Endothelial cell of umbilical vein (primary cell): ENCODE measurements at regions not wholly inside any gene's neighbourhood (a gene's known extent, or its start where the extent isn't known, plus 50 kb on each side); places are given as distances from the start of the nearest gene placed in this dataset.
A peak's percentile ranks its signal among the peaks of the same experiment; 100 is the strongest.
"Not testable (repeated sequence)": the region's sequence is repeated elsewhere in the genome, so short reads cannot be mapped to it uniquely, and the experiment has no call there.

Experiments
- BruUV-seq: library from RNA; stranded (reverse); fragments of 400-500 nt; replicated peaks from 2 replicates; lab custom pipeline; 2021; lab: Mats Ljungman, UMichigan
- CTCF ChIA-PET: fragments of 300-600, 350-600 bp; sonication (Branson Sonifier 250); formaldehyde crosslinking; loops from one replicate; lab custom pipeline; 2021; ENCODE audit warnings: antibody characterized with exemption, inconsistent platforms; lab: Charles Lee
- POLR2A ChIA-PET: fragments of 300-600, 350-600 bp; sonication (Branson Sonifier 250); formaldehyde crosslinking; loops from one replicate; lab custom pipeline; 2021; ENCODE audit warnings: antibody characterized with exemption, inconsistent platforms; lab: Charles Lee
- DNase-seq: peaks from one replicate; pipeline ENCODE4 v3.0.0-alpha.2; 2011; ENCODE audit warnings: low read depth, low spot score
- FAIRE-seq: peaks from 2 replicates; lab custom pipeline; 2011; peaks lifted over from hg19 to GRCh38; lab: Jason Lieb, UNC
- H2AFZ ChIP-seq: 2 replicates; pipeline ENCODE4 v1.6.0; 2012; ENCODE audit warnings: low read depth, low read length, control low read depth, inconsistent platforms
- H3K27ac ChIP-seq: 2 replicates; pipeline ENCODE4 v1.5.1; 2011; ENCODE audit warnings: low read depth, mild to moderate bottlenecking, control low read depth, low read length, moderate library complexity; ENCODE audit not compliant: insufficient read depth
- H3K27me3 ChIP-seq, 2 experiments: 2 replicates each; pipeline versions ENCODE4 v1.6.0 to v1.6.1; 2011; ENCODE audit warnings: low read length in 2 of 2, mixed read lengths in 1 of 2; ENCODE audit not compliant: control insufficient read depth in 2 of 2, insufficient read depth in 2 of 2
- H3K36me3 ChIP-seq, 2 experiments: 2 replicates in 1 of 2; 3 replicates in 1 of 2; pipeline ENCODE4 v1.5.1; 2011; ENCODE audit warnings: low read length in 2 of 2, mild to moderate bottlenecking in 1 of 2, moderate library complexity in 1 of 2; ENCODE audit not compliant: control insufficient read depth in 2 of 2, insufficient read depth in 2 of 2; ENCODE audit errors: extremely low read depth in 1 of 2
- H3K4me1 ChIP-seq: 3 replicates; pipeline ENCODE4 v1.5.1; 2011; ENCODE audit warnings: mild to moderate bottlenecking, low read length; ENCODE audit not compliant: control insufficient read depth, insufficient read depth; ENCODE audit errors: extremely low read depth
- H3K4me2 ChIP-seq: 2 replicates; pipeline ENCODE4 v1.6.1; 2011; ENCODE audit warnings: low read length, control low read depth, mixed read lengths; ENCODE audit not compliant: insufficient read depth
- H3K4me3 ChIP-seq, 3 experiments: fragments of 200-600 bp in 1 of 3; sonication (generic), shearing (Covaris generic) in 1 of 3; replicated peaks in 1 of 3; 2 replicates each; pipeline ENCODE4 v1.5.1; 2011 to 2016; ENCODE audit warnings: control low read depth in 3 of 3, low read length in 3 of 3, mild to moderate bottlenecking in 2 of 3, inconsistent platforms in 1 of 3, low read depth in 1 of 3, moderate library complexity in 1 of 3; ENCODE audit not compliant: insufficient read depth in 1 of 3
- H3K79me2 ChIP-seq: 2 replicates; pipeline ENCODE4 v1.6.0; 2012; ENCODE audit warnings: low read length, inconsistent platforms; ENCODE audit not compliant: control insufficient read depth, insufficient read depth
- H3K9ac ChIP-seq: replicated peaks from 2 replicates; pipeline ENCODE3; 2011; ENCODE audit warnings: low read length, control low read depth; ENCODE audit not compliant: insufficient read depth; ENCODE audit errors: extremely low read depth
- H3K9me1 ChIP-seq: replicated peaks from 3 replicates; pipeline ENCODE4 v1.6.0; 2011; ENCODE audit warnings: mild to moderate bottlenecking, low read length; ENCODE audit not compliant: control insufficient read depth, insufficient read depth; ENCODE audit errors: extremely low read depth
- H3K9me3 ChIP-seq: replicated peaks from 2 replicates; pipeline ENCODE4 v1.5.1; 2012; ENCODE audit warnings: low read length, inconsistent platforms; ENCODE audit not compliant: control insufficient read depth, insufficient read depth
- H4K20me1 ChIP-seq: replicated peaks from 2 replicates; pipeline ENCODE3; 2011; ENCODE audit warnings: mild to moderate bottlenecking, low read length; ENCODE audit not compliant: control insufficient read depth, insufficient read depth; ENCODE audit errors: extremely low read depth
- POLR2AphosphoS5 ChIP-seq: IDR thresholded peaks from 2 replicates; pipeline ENCODE4 v1.6.1; 2012; ENCODE audit warnings: low read depth, mild to moderate bottlenecking, control low read depth, low read length, moderate library complexity; ENCODE audit not compliant: insufficient read depth
- dilution Hi-C: fragments of 300-500 bp; cut with MboI; formaldehyde crosslinking; loops from one replicate; pipeline ENCODE4 v1.15.0; 2019; ENCODE audit warnings: low sequenced_read_pairs; ENCODE audit not compliant: extremely low pct_ligation_motif_present
- intact Hi-C: fragments of 100-400 bp; cut with micrococcal nuclease; formaldehyde crosslinking; loops from one replicate; pipeline ENCODE4 v1.10.0; 2022
- TF ChIP-seq, protein P1 (sequence below), 2 donors: IDR thresholded peaks; 1 replicate in 1 of 2; 2 replicates in 1 of 2; pipeline ENCODE4 v1.5.1; 2011; ENCODE audit warnings: low read length in 2 of 2, mild to moderate bottlenecking in 2 of 2, moderate library complexity in 2 of 2, control low read depth in 1 of 2, inconsistent platforms in 1 of 2, low read depth in 1 of 2; ENCODE audit not compliant: insufficient read depth in 1 of 2; ENCODE audit errors: extremely low read depth in 1 of 2
- TF ChIP-seq, protein P2 (sequence below): IDR thresholded peaks from 2 replicates; pipeline ENCODE4 v1.6.1; 2011; ENCODE audit not compliant: insufficient read depth, insufficient read length

DNA sequence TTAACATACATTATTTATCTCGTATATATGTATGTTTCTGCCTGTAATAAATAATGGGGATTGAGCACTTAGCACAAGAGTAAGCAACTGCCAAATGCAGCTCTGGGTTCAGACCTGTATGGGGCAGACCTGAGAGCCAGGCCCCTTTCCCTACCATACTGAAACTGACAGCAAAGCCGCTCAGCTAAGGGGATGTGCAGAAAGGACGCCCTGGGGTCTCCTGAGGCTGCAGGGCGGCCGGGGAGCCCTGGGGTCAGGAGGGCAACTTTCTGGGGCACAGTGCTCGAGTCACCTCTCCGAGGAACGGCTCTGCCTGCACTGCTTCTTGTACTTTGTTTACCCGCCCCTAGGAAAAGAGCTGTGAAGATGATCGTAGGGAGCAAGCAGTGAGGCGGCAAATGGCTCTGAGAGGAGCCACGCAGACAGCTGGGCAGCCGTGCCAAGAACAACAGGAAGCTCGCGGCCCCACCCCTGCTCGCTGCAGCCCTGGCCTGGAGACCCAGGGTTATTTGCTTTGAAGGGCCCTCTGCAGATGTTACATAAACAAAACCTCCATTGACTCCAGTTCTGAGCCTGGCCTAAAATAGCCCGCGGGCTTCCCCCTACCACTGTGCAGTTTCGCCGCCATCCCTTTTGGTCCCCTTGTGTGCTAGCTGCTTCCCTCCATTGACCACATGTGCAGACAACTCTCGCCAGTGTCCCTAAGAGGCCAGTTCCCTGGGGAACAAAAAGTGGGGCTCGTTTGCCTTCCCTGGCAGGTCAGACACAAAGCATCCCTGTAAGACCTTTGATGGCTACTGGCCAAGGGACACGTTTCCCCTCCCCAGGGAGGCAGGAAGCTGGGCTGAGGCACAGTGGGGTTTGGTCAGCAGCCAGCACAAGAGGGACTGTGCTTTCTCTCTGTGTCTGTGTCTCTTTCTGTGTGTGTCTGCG lies 111.3 kb upstream of the LNX1 start:
- DNase-seq = peak; percentile 71
- Histone ChIP-seq H3K27me3 (no peaks in the 10 kb centered on the region), H3K36me3 (no peaks in the 10 kb centered on the region), H3K27ac (peak overlapping the region; percentile 10), H2AFZ (peak overlapping the region; percentile 52), H4K20me1 (no peaks in the 10 kb centered on the region), H3K9ac (peak overlapping the region; percentile 10), H3K79me2 (no peaks in the 10 kb centered on the region), H3K4me3 (peak overlapping the region in 2 of 3 experiments; percentile 2 to 13), H3K9me3 (no peaks in the 10 kb centered on the region), H3K4me2 (peak overlapping the region; percentile 70), H3K4me1 (peaks cover 19% of the 10 kb centered on the region), H3K9me1 (no peaks in the 10 kb centered on the region)
- intact Hi-C loops = loop anchor here (2.0 kb wide), 1 partner anchor 506 kb away; no protein-coding TSS in a partner anchor
- no TSS peak for BruUV-seq
- POLR2A ChIA-PET = no interaction called here
- dilution Hi-C loops = no loop called here
- FAIRE-seq = peak; percentile 95
- TF ChIP-seq, protein P1, sequence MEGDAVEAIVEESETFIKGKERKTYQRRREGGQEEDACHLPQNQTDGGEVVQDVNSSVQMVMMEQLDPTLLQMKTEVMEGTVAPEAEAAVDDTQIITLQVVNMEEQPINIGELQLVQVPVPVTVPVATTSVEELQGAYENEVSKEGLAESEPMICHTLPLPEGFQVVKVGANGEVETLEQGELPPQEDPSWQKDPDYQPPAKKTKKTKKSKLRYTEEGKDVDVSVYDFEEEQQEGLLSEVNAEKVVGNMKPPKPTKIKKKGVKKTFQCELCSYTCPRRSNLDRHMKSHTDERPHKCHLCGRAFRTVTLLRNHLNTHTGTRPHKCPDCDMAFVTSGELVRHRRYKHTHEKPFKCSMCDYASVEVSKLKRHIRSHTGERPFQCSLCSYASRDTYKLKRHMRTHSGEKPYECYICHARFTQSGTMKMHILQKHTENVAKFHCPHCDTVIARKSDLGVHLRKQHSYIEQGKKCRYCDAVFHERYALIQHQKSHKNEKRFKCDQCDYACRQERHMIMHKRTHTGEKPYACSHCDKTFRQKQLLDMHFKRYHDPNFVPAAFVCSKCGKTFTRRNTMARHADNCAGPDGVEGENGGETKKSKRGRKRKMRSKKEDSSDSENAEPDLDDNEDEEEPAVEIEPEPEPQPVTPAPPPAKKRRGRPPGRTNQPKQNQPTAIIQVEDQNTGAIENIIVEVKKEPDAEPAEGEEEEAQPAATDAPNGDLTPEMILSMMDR (IDR thresholded peaks at IDR 0.05; ENCODE audit: extremely low read depth in 1 of 2, insufficient read depth in 1 of 2, low read depth in 1 of 2, low read length in 2 of 2) = peak in 1 of 2 donors; percentile 8
- TF ChIP-seq, protein P2, sequence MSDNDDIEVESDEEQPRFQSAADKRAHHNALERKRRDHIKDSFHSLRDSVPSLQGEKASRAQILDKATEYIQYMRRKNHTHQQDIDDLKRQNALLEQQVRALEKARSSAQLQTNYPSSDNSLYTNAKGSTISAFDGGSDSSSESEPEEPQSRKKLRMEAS = no peak
- peak; percentile 73 for TF ChIP-seq POLR2AphosphoS5
- CTCF ChIA-PET = interaction anchor here (0.7 to 2.6 kb wide), 9 partner anchors 9 to 687 kb away, joined by 3 to 31 read pairs (median 6); no protein-coding TSS in a partner anchor

DNA sequence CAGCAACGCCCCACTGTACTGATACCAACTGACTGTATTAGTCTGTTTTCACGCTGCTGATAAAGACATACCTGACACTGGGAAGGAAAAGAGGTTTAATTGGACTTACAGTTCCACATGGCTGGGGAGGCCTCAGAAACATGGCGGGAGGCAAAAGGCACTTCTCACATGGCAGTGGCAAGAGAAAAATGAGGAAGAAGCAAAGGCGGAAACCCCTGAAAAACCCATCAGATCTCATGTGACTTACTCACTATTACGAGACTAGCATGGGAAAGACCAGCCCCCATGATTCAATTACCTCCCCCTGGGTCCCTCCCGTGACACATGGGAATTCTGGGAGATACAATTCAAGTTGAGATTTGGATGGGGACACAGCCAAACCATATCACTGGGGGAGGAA lies 110.0 kb upstream of the LNX1 start:
- intact Hi-C loops, H3K27me3 ChIP-seq, H3K4me2 ChIP-seq, dilution Hi-C loops, H2AFZ ChIP-seq, H3K9me3 ChIP-seq, H3K9me1 ChIP-seq, POLR2A ChIA-PET, H3K36me3 ChIP-seq, BruUV-seq, H4K20me1 ChIP-seq, H3K79me2 ChIP-seq, H3K9ac ChIP-seq, DNase-seq, H3K4me3 ChIP-seq, FAIRE-seq, H3K27ac ChIP-seq: not testable (repeated sequence)
- peaks cover 19% of the 10 kb centered on the region for H3K4me1 ChIP-seq
- CTCF ChIA-PET = interaction anchor here (1.5 to 2.2 kb wide), 2 partner anchors 8 to 211 kb away, joined by 5 to 15 read pairs; no protein-coding TSS in a partner anchor

DNA sequence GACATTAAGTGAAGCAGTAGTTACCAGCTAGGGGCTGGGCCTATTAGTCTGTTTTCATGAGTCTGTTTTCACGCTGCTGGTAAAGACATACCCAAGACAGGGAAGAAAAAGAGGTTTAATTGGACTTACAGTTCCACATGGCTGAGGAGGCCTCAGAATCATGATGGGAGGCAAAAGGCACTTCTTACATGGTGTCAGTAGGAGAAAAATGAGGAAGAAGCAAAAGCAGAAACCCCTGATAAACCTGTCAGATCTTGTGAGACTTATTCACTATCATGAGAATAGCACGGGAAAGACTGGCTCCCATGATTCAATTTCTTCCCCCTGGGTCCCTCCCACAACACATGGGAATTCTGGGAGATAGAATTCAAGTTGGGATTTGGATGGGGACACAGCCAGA lies 108.0 kb upstream of the LNX1 start:
- H3K36me3 ChIP-seq, H3K9me1 ChIP-seq, H2AFZ ChIP-seq, H3K27ac ChIP-seq, BruUV-seq, FAIRE-seq, H3K4me2 ChIP-seq, H3K4me3 ChIP-seq, POLR2A ChIA-PET, H4K20me1 ChIP-seq, H3K9ac ChIP-seq, dilution Hi-C loops, H3K9me3 ChIP-seq, DNase-seq, H3K27me3 ChIP-seq, H3K79me2 ChIP-seq, intact Hi-C loops: not testable (repeated sequence)
- H3K4me1 ChIP-seq = peaks cover 16% of the 10 kb centered on the region
- CTCF ChIA-PET = interaction anchor here (1.1 to 3.8 kb wide), 2 partner anchors 16 to 534 kb away, joined by 3 to 14 read pairs; no protein-coding TSS in a partner anchor
